AG09319 (cell line): ENCODE measurements at regions not wholly inside any gene's neighbourhood (a gene's known extent, or its start where the extent isn't known, plus 50 kb on each side); places are given as distances from the start of the nearest gene placed in this dataset.

Source experiments
- DNase-seq: peaks from one replicate; pipeline ENCODE4 v3.0.0-alpha.2; 2010; ENCODE audit warnings: low read depth; ENCODE audit errors: extremely low read depth
- TF ChIP-seq, protein P1 (sequence below): IDR thresholded peaks from 2 replicates; pipeline ENCODE4 v1.5.1; 2011; ENCODE audit warnings: low read depth, mild to moderate bottlenecking, inconsistent platforms, low read length, moderate library complexity

DNA sequence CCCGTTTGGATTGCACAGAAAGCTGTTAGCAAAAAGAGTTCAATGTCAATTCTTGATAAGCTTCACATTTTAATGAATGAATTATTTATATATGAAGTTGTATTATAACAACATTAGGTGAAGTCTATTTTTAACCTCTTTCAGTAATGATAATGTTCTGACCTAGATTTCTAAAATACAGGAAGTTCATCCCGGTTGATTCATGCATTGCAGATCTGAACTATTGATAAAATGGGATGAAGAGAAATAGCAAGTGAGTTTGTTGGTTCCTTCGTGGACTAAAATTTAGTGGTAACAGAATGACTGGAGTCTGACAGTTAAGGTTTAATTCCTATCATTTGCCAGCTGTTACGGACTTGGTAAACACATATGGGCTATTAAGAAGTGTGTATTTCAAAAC, 180.5 kb downstream of the PCSK1 start:
- TF ChIP-seq, protein P1, sequence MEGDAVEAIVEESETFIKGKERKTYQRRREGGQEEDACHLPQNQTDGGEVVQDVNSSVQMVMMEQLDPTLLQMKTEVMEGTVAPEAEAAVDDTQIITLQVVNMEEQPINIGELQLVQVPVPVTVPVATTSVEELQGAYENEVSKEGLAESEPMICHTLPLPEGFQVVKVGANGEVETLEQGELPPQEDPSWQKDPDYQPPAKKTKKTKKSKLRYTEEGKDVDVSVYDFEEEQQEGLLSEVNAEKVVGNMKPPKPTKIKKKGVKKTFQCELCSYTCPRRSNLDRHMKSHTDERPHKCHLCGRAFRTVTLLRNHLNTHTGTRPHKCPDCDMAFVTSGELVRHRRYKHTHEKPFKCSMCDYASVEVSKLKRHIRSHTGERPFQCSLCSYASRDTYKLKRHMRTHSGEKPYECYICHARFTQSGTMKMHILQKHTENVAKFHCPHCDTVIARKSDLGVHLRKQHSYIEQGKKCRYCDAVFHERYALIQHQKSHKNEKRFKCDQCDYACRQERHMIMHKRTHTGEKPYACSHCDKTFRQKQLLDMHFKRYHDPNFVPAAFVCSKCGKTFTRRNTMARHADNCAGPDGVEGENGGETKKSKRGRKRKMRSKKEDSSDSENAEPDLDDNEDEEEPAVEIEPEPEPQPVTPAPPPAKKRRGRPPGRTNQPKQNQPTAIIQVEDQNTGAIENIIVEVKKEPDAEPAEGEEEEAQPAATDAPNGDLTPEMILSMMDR: no peak
- no peak for DNase-seq

DNA sequence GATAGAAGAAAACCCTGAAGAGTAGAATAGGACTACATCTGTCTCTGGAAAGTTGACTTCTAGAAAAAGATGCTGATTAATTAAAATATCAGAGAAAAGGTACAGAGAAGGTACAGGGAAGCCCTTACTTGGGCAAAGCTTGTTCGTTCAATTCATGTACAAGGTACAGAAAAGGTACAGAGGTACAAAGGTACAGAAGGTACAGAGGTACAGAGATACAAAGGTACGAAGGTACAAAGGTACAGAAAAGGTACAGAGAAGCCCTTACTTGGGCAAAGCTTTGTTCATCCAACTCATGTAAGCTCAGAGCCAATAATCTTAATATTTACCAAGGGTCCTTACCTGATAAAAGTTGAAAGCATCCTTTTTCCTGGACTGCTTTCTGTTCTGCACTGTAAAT, 182.3 kb downstream of the PCSK1 start:
- TF ChIP-seq, protein P1: no peak
- no peak for DNase-seq

DNA sequence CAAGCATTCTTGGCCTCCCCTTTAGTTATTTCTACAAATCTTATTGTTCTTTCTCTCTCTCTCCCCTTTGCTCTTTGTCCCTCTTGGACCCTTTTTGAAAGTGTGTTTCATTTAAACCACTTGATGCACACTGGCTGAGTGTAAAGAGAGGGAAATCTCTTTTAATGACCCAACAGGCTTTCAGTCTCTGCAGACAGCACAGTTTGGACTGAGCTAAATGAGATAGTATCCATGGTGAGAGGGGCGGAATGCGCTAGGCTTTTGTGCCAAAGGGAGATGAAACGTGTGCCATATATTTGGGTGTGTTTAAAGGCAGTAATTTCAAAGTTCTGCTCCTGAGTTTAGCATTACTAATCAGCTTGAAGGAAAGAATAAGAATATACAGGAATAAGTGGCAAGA, 184.9 kb downstream of the PCSK1 start:
- no peak for DNase-seq
- TF ChIP-seq, protein P1: no peak

DNA sequence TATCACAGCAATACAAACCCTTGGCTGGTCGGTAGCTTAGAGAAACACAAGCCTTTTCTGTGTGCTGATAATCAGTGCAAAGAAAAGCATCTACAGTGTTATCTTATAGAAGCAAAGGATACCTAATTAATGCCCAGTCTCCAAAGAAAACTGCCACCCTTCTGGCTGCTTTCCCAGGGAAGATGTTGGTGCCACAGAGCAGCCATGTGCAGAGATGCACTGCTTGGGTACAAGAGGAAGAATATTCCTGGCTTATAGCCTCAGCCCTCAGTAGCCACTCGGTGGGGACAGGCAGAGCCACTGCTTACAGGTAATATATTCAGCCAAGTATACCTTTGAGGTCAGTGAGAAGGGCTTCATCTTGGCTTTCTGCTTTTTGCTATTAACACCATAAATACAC, 185.3 kb downstream of the PCSK1 start:
- TF ChIP-seq, protein P1: no peak
- no peak for DNase-seq

DNA sequence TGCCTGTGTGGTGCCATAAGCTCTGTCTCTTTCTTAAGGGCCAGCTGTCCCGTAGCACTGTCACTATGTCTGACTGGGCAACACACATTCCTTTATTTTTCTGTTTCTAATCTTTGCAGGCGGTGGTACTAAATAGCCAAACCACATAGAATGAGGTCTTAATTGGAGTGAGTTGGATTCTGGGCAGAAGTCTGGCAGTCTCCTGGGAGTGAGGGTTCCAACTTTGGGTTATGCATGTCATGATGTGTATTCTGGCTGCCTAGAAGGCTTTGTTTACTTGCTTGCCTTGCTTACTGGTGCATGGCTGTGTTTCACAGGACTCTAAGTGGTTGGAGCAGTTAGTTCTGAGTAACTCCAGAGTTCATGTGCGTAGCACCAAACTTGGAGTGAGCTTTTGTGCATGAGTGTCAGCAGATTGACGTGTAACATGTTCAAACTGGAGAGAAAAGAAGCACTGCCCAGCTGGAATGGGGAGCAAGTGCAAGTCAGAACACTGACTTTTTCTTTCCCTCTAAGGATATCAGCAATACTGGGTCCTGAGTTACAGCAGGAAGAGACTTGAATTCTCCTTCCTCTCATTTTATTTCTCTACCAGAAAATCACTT, 185.8 kb downstream of the PCSK1 start:
- TF ChIP-seq, protein P1: no peak
- peak; percentile 79 for DNase-seq

DNA sequence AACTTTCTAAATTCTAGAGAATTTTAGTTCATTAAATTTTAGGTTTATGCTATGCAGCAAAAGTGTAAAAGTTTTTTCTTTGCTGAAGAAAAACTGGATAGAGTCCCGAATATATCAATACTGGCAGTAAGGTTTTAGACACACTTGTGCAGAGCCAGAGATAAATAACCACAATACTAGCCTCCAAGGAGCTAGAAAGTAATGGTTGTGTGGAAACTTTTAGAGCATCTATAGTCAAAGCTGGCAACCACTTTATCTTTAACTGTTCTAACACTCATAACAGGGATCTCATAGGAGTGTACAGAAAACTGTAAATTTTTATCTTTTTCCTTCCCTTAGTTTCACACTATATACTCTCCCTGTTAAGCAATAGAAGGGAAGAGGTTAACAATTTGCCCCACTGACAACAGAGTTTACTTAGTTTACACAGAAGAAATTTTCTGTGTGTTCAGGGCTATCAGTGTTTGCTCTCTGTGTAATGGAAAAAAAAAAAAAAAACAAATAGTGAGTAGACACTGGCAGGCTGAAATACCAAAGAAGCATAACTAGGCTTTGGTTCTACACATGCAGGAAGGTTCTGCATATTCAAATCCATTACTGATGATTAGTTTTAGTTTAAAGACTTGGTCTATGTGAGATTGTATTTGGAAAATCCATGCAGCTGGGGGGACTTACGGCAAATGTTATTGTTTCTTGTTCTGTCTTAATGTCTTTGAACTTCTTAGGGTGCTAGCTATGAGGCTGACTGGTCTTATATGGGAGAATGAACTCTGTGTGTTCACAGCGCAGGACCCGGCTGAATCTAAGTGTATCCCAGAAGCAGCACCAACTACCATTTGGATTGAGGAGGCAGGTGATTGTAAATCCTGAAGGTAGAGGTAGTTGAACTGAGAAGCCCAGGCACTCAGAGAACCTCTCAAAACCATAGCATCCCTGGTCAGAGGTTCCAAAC, 187.6 kb downstream of the PCSK1 start:
- TF ChIP-seq, protein P1: no peak
- DNase-seq: no peak

DNA sequence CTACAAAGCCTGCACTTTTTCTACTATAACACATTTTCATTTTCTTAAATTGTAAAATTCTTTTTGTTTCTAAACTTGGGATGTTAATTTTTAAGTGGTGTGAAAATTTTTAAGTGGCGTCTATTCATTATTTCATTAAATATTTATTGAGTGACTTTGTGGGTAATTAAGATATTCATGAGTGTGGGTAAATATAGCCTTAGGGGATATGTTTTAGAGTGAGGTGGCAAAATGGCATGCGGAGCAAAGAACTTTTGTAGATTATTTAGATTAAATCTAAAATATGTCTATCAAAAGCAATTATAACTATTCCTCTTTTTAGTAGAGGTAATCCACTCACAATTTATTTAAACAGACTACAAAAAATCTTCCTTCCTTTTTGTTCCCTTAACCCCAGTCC, 188.4 kb downstream of the PCSK1 start:
- no peak for DNase-seq
- TF ChIP-seq, protein P1: no peak
